ENCODE measurements at regions not wholly inside any gene's neighbourhood (a gene's known extent, or its start where the extent isn't known, plus 50 kb on each side); places are given as distances from the start of the nearest gene placed in this dataset.

DNA sequence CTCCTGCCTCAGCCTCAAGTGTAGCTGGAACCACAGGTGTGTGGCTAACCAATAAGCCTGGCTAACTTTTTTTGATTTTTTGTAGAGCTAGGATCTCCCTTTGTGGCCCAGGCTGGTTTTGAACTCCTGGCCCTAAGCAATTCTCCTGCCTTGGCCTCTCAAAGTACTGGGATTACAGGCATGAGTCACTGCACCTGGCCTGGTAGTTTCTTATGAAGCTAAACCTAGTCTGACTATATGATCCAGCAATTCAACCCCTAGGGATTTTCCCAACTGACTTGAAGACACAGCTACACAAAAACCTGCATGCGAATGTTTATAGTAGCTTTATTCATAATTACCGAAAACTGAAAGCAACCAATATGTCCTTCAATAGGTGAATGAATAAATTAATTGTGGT, 176.2 kb upstream of the IRX3 start:
- DNase-seq: no peak
- Mint-ChIP-seq H3K27me3 (ENCODE audit: unreplicated experiment) (peaks cover 6% of the 10 kb centered on the region), H3K4me1 (ENCODE audit: low read depth, unreplicated experiment) (no peaks in the 10 kb centered on the region), H3K4me3 (ENCODE audit: low read depth, unreplicated experiment) (no peak overlapping the region), H3K27ac (ENCODE audit: unreplicated experiment) (no peak overlapping the region), H3K36me3 (ENCODE audit: insufficient read depth, unreplicated experiment) (no peaks in the 10 kb centered on the region), H3K9me3 (ENCODE audit: low read depth, unreplicated experiment) (peaks cover 6% of the 10 kb centered on the region)
- CTCF ChIA-PET: no interaction called here
- intact Hi-C loops (cut with micrococcal nuclease; ENCODE audit: unreplicated experiment): no loop called here
- TF ChIP-seq, protein P1, sequence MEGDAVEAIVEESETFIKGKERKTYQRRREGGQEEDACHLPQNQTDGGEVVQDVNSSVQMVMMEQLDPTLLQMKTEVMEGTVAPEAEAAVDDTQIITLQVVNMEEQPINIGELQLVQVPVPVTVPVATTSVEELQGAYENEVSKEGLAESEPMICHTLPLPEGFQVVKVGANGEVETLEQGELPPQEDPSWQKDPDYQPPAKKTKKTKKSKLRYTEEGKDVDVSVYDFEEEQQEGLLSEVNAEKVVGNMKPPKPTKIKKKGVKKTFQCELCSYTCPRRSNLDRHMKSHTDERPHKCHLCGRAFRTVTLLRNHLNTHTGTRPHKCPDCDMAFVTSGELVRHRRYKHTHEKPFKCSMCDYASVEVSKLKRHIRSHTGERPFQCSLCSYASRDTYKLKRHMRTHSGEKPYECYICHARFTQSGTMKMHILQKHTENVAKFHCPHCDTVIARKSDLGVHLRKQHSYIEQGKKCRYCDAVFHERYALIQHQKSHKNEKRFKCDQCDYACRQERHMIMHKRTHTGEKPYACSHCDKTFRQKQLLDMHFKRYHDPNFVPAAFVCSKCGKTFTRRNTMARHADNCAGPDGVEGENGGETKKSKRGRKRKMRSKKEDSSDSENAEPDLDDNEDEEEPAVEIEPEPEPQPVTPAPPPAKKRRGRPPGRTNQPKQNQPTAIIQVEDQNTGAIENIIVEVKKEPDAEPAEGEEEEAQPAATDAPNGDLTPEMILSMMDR (IDR thresholded peaks at IDR 0.05; ENCODE audit: unreplicated experiment): no peak
- BruUV-seq (replicated peaks): no TSS peak

DNA sequence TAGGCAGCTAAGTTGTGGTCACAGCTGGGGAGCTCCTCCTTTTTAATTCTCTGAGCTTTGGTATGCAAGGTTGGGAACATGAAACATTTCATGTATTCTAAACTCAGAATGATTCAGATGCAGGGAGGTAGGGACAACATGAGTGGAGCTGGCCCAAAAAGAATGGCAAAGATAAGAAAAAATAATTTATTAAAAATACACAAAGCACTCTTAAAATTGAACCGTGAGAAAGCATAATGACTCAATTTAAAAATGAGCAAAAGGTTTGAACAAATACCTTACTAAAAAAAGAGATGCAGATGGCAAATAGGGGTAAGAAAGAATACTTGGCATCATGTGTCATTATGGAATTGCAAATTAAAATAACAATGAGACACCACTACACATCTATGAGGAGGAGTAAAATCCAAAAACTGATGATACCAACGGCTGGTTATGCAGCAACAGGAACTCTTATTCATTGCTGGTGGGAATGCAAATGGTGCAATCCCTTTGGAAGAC, 175.6 kb upstream of the IRX3 start:
- Mint-ChIP-seq H3K9me3 (ENCODE audit: low read depth, unreplicated experiment) (peaks cover 6% of the 10 kb centered on the region), H3K36me3 (ENCODE audit: insufficient read depth, unreplicated experiment) (no peaks in the 10 kb centered on the region), H3K4me3 (ENCODE audit: low read depth, unreplicated experiment) (no peak overlapping the region), H3K4me1 (ENCODE audit: low read depth, unreplicated experiment) (no peaks in the 10 kb centered on the region), H3K27ac (ENCODE audit: unreplicated experiment) (no peak overlapping the region), H3K27me3 (ENCODE audit: unreplicated experiment) (peaks cover 12% of the 10 kb centered on the region)
- TF ChIP-seq, protein P1 (IDR thresholded peaks at IDR 0.05; ENCODE audit: unreplicated experiment): no peak
- DNase-seq: no peak
- no TSS peak for BruUV-seq (replicated peaks)
- CTCF ChIA-PET: no interaction called here
- intact Hi-C loops (cut with micrococcal nuclease; ENCODE audit: unreplicated experiment): no loop called here

DNA sequence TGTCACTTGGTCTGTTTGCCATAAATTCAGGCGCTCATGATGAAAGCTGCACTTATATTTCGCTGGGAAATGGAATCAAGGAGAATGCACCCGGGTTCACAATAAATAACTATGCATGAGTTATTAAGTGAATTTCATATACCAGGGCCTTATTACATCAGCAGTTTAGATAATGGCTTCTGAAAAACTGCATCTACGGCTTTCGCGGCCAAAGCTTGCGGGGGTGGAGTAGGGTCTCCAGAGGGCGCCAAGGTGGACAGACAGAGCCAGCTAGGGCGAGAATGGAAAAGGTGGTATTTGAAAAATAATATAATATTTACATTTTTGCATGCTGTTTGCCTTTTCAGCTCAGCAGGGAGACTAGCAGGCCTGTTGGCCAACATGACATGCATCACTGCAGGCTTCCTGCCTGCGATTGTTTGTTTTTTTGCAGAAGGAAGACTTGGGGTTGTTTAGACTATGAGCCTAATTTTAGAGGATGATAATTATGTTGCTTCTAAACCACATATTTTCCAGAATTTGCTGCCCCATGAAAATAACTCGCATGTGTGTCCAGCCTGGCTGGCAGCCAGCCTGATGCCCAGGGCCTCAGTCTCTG, 173.8 kb upstream of the IRX3 start:
- TF ChIP-seq, protein P1 (IDR thresholded peaks at IDR 0.05; ENCODE audit: unreplicated experiment): no peak
- DNase-seq: no peak
- Mint-ChIP-seq H3K4me1 (ENCODE audit: low read depth, unreplicated experiment) (no peaks in the 10 kb centered on the region), H3K27me3 (ENCODE audit: unreplicated experiment) (peaks cover 17% of the 10 kb centered on the region), H3K4me3 (ENCODE audit: low read depth, unreplicated experiment) (no peak overlapping the region), H3K27ac (ENCODE audit: unreplicated experiment) (no peak overlapping the region), H3K9me3 (ENCODE audit: low read depth, unreplicated experiment) (peaks cover 6% of the 10 kb centered on the region), H3K36me3 (ENCODE audit: insufficient read depth, unreplicated experiment) (no peaks in the 10 kb centered on the region)
- no TSS peak for BruUV-seq (replicated peaks)
- intact Hi-C loops (cut with micrococcal nuclease; ENCODE audit: unreplicated experiment): no loop called here
- CTCF ChIA-PET: no interaction called here

DNA sequence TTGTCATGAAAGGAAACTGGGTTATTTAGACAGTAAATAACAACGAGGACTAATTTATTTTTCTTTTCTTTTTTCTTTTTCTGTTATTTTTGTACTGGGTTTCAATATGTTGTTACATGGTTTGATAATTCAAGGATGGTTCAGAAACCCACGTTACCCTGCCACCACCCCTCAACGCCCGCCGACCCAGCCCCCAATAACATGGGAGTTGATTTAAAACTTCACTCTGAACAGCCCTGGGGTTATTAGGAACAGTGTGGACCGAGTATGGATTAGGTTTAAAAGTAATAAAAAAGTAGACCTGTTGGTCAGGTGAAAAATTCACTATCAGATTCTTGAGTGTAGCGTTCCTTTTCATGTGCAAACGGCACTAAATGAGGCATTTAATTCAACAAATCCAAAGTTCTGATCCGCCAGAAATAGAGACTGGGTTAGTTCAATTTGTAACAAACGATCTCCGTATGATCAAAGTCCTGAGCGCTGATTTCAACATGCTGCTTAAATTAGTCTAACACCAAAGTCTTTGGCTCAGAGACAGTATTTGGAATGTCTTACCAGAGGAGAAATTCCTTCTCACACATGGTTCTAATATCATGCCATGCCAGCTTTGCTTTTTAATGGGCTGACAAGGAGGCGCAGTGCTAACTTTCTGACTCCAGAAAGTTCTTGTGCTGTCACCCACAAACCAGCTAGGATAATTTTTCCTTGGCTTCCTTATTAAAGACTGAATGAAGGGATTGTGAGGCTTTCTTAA, 173.1 kb upstream of the IRX3 start:
- BruUV-seq (replicated peaks): no TSS peak
- H3K36me3 Mint-ChIP-seq (ENCODE audit: insufficient read depth, unreplicated experiment): no peaks in the 10 kb centered on the region
- intact Hi-C loops (cut with micrococcal nuclease; ENCODE audit: unreplicated experiment): no loop called here
- no peak overlapping the region for H3K4me3 Mint-ChIP-seq (ENCODE audit: low read depth, unreplicated experiment)
- H3K27me3 Mint-ChIP-seq (ENCODE audit: unreplicated experiment): peaks cover 17% of the 10 kb centered on the region
- CTCF ChIA-PET: no interaction called here
- H3K27ac Mint-ChIP-seq (ENCODE audit: unreplicated experiment): no peak overlapping the region
- TF ChIP-seq, protein P1 (IDR thresholded peaks at IDR 0.05; ENCODE audit: unreplicated experiment): no peak
- no peaks in the 10 kb centered on the region for H3K4me1 Mint-ChIP-seq (ENCODE audit: low read depth, unreplicated experiment)
- H3K9me3 Mint-ChIP-seq (ENCODE audit: low read depth, unreplicated experiment): peaks cover 4% of the 10 kb centered on the region
- DNase-seq: no peak
